HUES6 (cell line): ENCODE measurements at regions not wholly inside any gene's neighbourhood (a gene's known extent, or its start where the extent isn't known, plus 50 kb on each side); places are given as distances from the start of the nearest gene placed in this dataset.

Experiments
- H3K27ac ChIP-seq: 2 replicates; pipeline ENCODE4 v1.7.0; 2013; ENCODE audit warnings: low read depth, mild to moderate bottlenecking, low read length, inconsistent platforms
- H3K27me3 ChIP-seq: 2 replicates; pipeline ENCODE4 v1.6.1; 2013; ENCODE audit warnings: low read length; ENCODE audit not compliant: control insufficient read depth, insufficient read depth
- H3K36me3 ChIP-seq: 2 replicates; pipeline ENCODE4 v1.6.1; 2013; ENCODE audit warnings: low read length; ENCODE audit not compliant: control insufficient read depth, insufficient read depth
- H3K4me1 ChIP-seq: 2 replicates; pipeline ENCODE4 v1.6.1; 2013; ENCODE audit warnings: low read length; ENCODE audit not compliant: control insufficient read depth, insufficient read depth
- H3K4me3 ChIP-seq: 2 replicates; pipeline ENCODE4 v1.5.1; 2013; ENCODE audit warnings: low read depth, low read length
- H3K9ac ChIP-seq: one replicate; pipeline ENCODE4 v1.6.1; 2013; ENCODE audit warnings: mild to moderate bottlenecking, low read length
- H3K9me3 ChIP-seq: 2 replicates; pipeline ENCODE4 v1.6.1; 2013; ENCODE audit warnings: low read depth, low read length; ENCODE audit not compliant: control insufficient read depth, insufficient read depth

- Histone ChIP-seq H3K9me3 (no peaks in the 10 kb centered on the region), H3K27me3 (no peaks in the 10 kb centered on the region), H3K4me1 (no peaks in the 10 kb centered on the region; the same call in 1 of the 2 replicates), H3K36me3 (no peaks in the 10 kb centered on the region), H3K9ac (no peak overlapping the region), H3K27ac (no peak overlapping the region), H3K4me3 (no peak overlapping the region)
Observed at GRCh38 chr3:145182196-145182911, 978.6 kb downstream of the PLOD2 start.

- H3K27ac ChIP-seq, result no peak overlapping the region
- H3K9ac ChIP-seq, result no peak overlapping the region
- H3K27me3 ChIP-seq, result no peaks in the 10 kb centered on the region
- no peak overlapping the region for H3K4me3 ChIP-seq
- no peaks in the 10 kb centered on the region for H3K36me3 ChIP-seq
- H3K9me3 ChIP-seq, result no peaks in the 10 kb centered on the region
- H3K4me1 ChIP-seq, result peaks cover 1% of the 10 kb centered on the region; the same call in 1 of the 2 replicates
Observed at GRCh38 chr3:145183261-145183660, 977.7 kb downstream of the PLOD2 start.

- no peaks in the 10 kb centered on the region for H3K9me3 ChIP-seq
Observed at GRCh38 chr3:145188079-145188770, 972.8 kb downstream of the PLOD2 start.

GRCh38 chr3:145190138-145190537 lies 970.8 kb downstream of the PLOD2 start:
- Histone ChIP-seq H3K27ac (no peak overlapping the region), H3K4me1 (peaks cover 3% of the 10 kb centered on the region; the same call in 1 of the 2 replicates), H3K4me3 (no peak overlapping the region), H3K9ac (no peak overlapping the region), H3K27me3 (no peaks in the 10 kb centered on the region), H3K9me3 (no peaks in the 10 kb centered on the region), H3K36me3 (no peaks in the 10 kb centered on the region)

More at GRCh38 chr3:145188079-145188770, 972.8 kb downstream of the PLOD2 start:
- Histone ChIP-seq H3K9ac (no peak overlapping the region), H3K27me3 (no peaks in the 10 kb centered on the region), H3K27ac (no peak overlapping the region), H3K4me1 (peaks cover 3% of the 10 kb centered on the region; the same call in 1 of the 2 replicates), H3K36me3 (no peaks in the 10 kb centered on the region), H3K4me3 (no peak overlapping the region)

GRCh38 chr3:145190761-145191160 lies 970.2 kb downstream of the PLOD2 start:
- Histone ChIP-seq H3K9me3 (no peaks in the 10 kb centered on the region), H3K9ac (no peak overlapping the region), H3K36me3 (no peaks in the 10 kb centered on the region), H3K4me3 (no peak overlapping the region), H3K4me1 (peaks cover 3% of the 10 kb centered on the region; the same call in 1 of the 2 replicates), H3K27ac (no peak overlapping the region), H3K27me3 (no peaks in the 10 kb centered on the region)

- H3K27ac ChIP-seq, result no peak overlapping the region
- no peaks in the 10 kb centered on the region for H3K36me3 ChIP-seq
- H3K27me3 ChIP-seq, result no peaks in the 10 kb centered on the region
- no peaks in the 10 kb centered on the region for H3K9me3 ChIP-seq
- H3K4me1 ChIP-seq, result peaks cover 3% of the 10 kb centered on the region; the same call in 1 of the 2 replicates
- no peak overlapping the region for H3K4me3 ChIP-seq
- H3K9ac ChIP-seq, result no peak overlapping the region
Observed at GRCh38 chr3:145191543-145191942, 969.4 kb downstream of the PLOD2 start.

GRCh38 chr3:145197051-145197820 lies 963.7 kb downstream of the PLOD2 start:
- H3K4me3 ChIP-seq, result no peak overlapping the region
- no peaks in the 10 kb centered on the region for H3K27me3 ChIP-seq
- no peaks in the 10 kb centered on the region for H3K4me1 ChIP-seq
- no peak overlapping the region for H3K9ac ChIP-seq
- H3K27ac ChIP-seq, result no peak overlapping the region
- H3K36me3 ChIP-seq, result no peaks in the 10 kb centered on the region
- H3K9me3 ChIP-seq, result peaks cover 12% of the 10 kb centered on the region

- no peak overlapping the region for H3K9ac ChIP-seq
- H3K36me3 ChIP-seq, result no peaks in the 10 kb centered on the region
- H3K9me3 ChIP-seq, result peaks cover 12% of the 10 kb centered on the region
- no peak overlapping the region for H3K27ac ChIP-seq
- no peaks in the 10 kb centered on the region for H3K4me1 ChIP-seq
- no peaks in the 10 kb centered on the region for H3K27me3 ChIP-seq
- H3K4me3 ChIP-seq, result no peak overlapping the region
Observed at GRCh38 chr3:145197821-145198220, 963.2 kb downstream of the PLOD2 start.

GRCh38 chr3:145209561-145209960 lies 951.4 kb downstream of the PLOD2 start:
- H3K27ac ChIP-seq, result no peak overlapping the region
- no peak overlapping the region for H3K9ac ChIP-seq
- no peak overlapping the region for H3K4me3 ChIP-seq
- H3K27me3 ChIP-seq, result no peaks in the 10 kb centered on the region
- H3K4me1 ChIP-seq, result no peaks in the 10 kb centered on the region
- H3K36me3 ChIP-seq, result no peaks in the 10 kb centered on the region
- H3K9me3 ChIP-seq, result no peaks in the 10 kb centered on the region

- Histone ChIP-seq H3K36me3 (no peaks in the 10 kb centered on the region), H3K9ac (no peak overlapping the region), H3K9me3 (no peaks in the 10 kb centered on the region; the same call in 1 of the 2 replicates), H3K4me3 (no peak overlapping the region), H3K27me3 (no peaks in the 10 kb centered on the region), H3K27ac (no peak overlapping the region), H3K4me1 (no peaks in the 10 kb centered on the region)
Observed at GRCh38 chr3:145219355-145220235, 941.4 kb downstream of the PLOD2 start.
